K562 (cell line): ENCODE measurements at regions not wholly inside any gene's neighbourhood (a gene's known extent, or its start where the extent isn't known, plus 50 kb on each side); places are given as distances from the start of the nearest gene placed in this dataset.

Experiments used
- ATAC-seq: fragments of 200-7000 bp; cut with Tn5 transposase; 3 replicates; pipeline ENCODE4 v1.9.1; 2020; ENCODE audit warnings: moderate library complexity
- BruUV-seq: library from RNA; stranded (reverse); fragments of 400-500 nt; replicated peaks from 2 replicates; lab custom pipeline; 2021; lab: Mats Ljungman, UMichigan
- CTCF ChIA-PET: fragments of 300-600 bp; formaldehyde crosslinking; extraction: SDS; loops from one replicate; lab custom pipeline; 2021; ENCODE audit warnings: low intra/inter-chr PET ratio; lab: Yijun Ruan, JAX
- POLR2A ChIA-PET: fragments of 300-600, 350-650 bp; sonication (Branson Sonifier 250); formaldehyde crosslinking; extraction: SDS; loops from one replicate; lab custom pipeline; 2021; ENCODE audit warnings: antibody characterized with exemption, inconsistent platforms; lab: Yijun Ruan, JAX
- DNase-seq, 4 experiments: peaks; one replicate each; pipeline versions ENCODE4 v3.0.0 to v3.0.0-alpha.2; 2011 to 2018; ENCODE audit warnings: low spot score in 3 of 4, mixed read lengths in 3 of 4; ENCODE audit errors: extremely low read depth in 1 of 4
- FAIRE-seq: peaks from 2 replicates; lab custom pipeline; 2011; peaks lifted over from hg19 to GRCh38; lab: Jason Lieb, UNC
- H2AFZ ChIP-seq: 2 replicates; pipeline ENCODE4 v1.6.0; 2011; ENCODE audit warnings: low read depth, low read length, control low read depth, inconsistent platforms
- H3K27ac ChIP-seq: fragments of 200-600 bp; 3 replicates; pipeline ENCODE4 v1.8.0; 2011; ENCODE audit warnings: low read depth, mild to moderate bottlenecking, control low read depth, inconsistent platforms, low read length, moderate library complexity, mixed read lengths; ENCODE audit errors: extremely low read depth
- H3K27me3 ChIP-seq, 2 experiments: fragments of 300-600 bp in 1 of 2; 2 replicates in 1 of 2; 3 replicates in 1 of 2; pipeline versions ENCODE4 v1.6.0 to v1.8.0; 2011; ENCODE audit warnings: inconsistent platforms in 2 of 2, low read length in 2 of 2, mild to moderate bottlenecking in 1 of 2, mixed read lengths in 1 of 2, moderate library complexity in 1 of 2; ENCODE audit not compliant: control insufficient read depth in 2 of 2, insufficient read depth in 2 of 2
- H3K36me3 ChIP-seq: fragments of 300-600 bp; 3 replicates; pipeline ENCODE4 v1.8.0; 2011; ENCODE audit warnings: mild to moderate bottlenecking, low read length, inconsistent platforms; ENCODE audit not compliant: control insufficient read depth, insufficient read depth
- H3K4me1 ChIP-seq, 2 experiments: fragments of 200-600 bp in 1 of 2; replicated peaks in 1 of 2; 2 replicates in 1 of 2; 3 replicates in 1 of 2; pipeline versions ENCODE4 v1.5.1 to v1.8.0; 2011; ENCODE audit warnings: inconsistent platforms in 2 of 2, low read length in 2 of 2, mild to moderate bottlenecking in 1 of 2, mixed read lengths in 1 of 2, moderate library complexity in 1 of 2; ENCODE audit not compliant: control insufficient read depth in 2 of 2, insufficient read depth in 2 of 2
- H3K4me2 ChIP-seq: 2 replicates; pipeline ENCODE4 v1.6.1; 2011; ENCODE audit warnings: low read length, control low read depth, inconsistent platforms, mixed read lengths; ENCODE audit not compliant: insufficient read depth
- H3K4me3 ChIP-seq: fragments of 200-600 bp; sonication (generic), shearing (Covaris generic); 2 replicates; pipeline ENCODE4 v1.5.1; 2016; ENCODE audit warnings: control low read depth, inconsistent platforms
- H3K79me2 ChIP-seq: fragments of 200-600 bp; 3 replicates; pipeline ENCODE4 v1.8.0; 2011; ENCODE audit warnings: low read length, inconsistent platforms; ENCODE audit not compliant: control insufficient read depth, insufficient read depth
- H3K9ac ChIP-seq, 2 experiments: 2 replicates each; pipeline versions ENCODE4 v1.6.0 to v1.6.1; 2011; ENCODE audit warnings: low read depth in 2 of 2, low read length in 2 of 2, control low read depth in 1 of 2, inconsistent platforms in 1 of 2, mild to moderate bottlenecking in 1 of 2, mixed read lengths in 1 of 2; ENCODE audit not compliant: insufficient read depth in 1 of 2
- H3K9me1 ChIP-seq: one replicate; pipeline ENCODE4 v1.6.0; 2011; ENCODE audit warnings: inconsistent platforms, mild to moderate bottlenecking, low read length, moderate library complexity; ENCODE audit not compliant: control insufficient read depth, insufficient read depth
- H3K9me3 ChIP-seq: replicated peaks from 2 replicates; pipeline ENCODE4 v1.5.1; 2011; ENCODE audit warnings: low read depth, low read length, inconsistent platforms; ENCODE audit not compliant: control insufficient read depth, insufficient read depth
- H4K20me1 ChIP-seq: replicated peaks from 2 replicates; pipeline ENCODE4 v1.6.1; 2011; ENCODE audit warnings: low read length, inconsistent platforms, mixed read lengths; ENCODE audit not compliant: control insufficient read depth, insufficient read depth
- ARID2 ChIP-seq: fragments of 450-650 bp; IDR thresholded peaks from 2 replicates; pipeline ENCODE4 v1.6.1; 2017; ENCODE audit warnings: antibody characterized with exemption, mild to moderate bottlenecking
- MNT ChIP-seq, 2 experiments: fragments of 450-650 bp; conservative IDR thresholded peaks; 2 replicates each; pipeline ENCODE4 v1.6.1; 2017; ENCODE audit warnings: mild to moderate bottlenecking in 2 of 2, moderate library complexity in 2 of 2
- RBBP5 ChIP-seq: fragments of 200-600 bp; sonication (generic); IDR thresholded peaks from 2 replicates; pipeline ENCODE4 v1.6.1; 2012; ENCODE audit warnings: borderline replicate concordance, mild to moderate bottlenecking, low read length, control low read depth, inconsistent platforms; ENCODE audit not compliant: insufficient read depth, poor library complexity, severe bottlenecking
- VEZF1 ChIP-seq: fragments of 200-800 bp; sonication (Bioruptor generic); IDR thresholded peaks from 2 replicates; pipeline ENCODE4 v1.6.1; 2017; ENCODE audit warnings: missing genetic modification characterization, missing compliant biosample characterization
- ZFP91 ChIP-seq: sonication (generic); formaldehyde crosslinking; IDR thresholded peaks from 2 replicates; pipeline ENCODE4 v1.8.0; 2022; ENCODE audit warnings: mild to moderate bottlenecking, missing genetic modification reagents
- ZNF398 ChIP-seq: fragments of 250-450 bp; sonication (Bioruptor Pico); IDR thresholded peaks from 2 replicates; pipeline ENCODE4 v1.8.0; 2021; ENCODE audit warnings: moderate library complexity, mild to moderate bottlenecking, inconsistent platforms
- WGBS: fragments of 100-300 bp; shearing (Covaris generic); methylation state at CpG from one replicate; pipeline ENCODE4 v1.1.6; 2016; ENCODE audit warnings: low coverage, mixed read lengths; ENCODE audit not compliant: insufficient coverage; ENCODE audit errors: missing lambda C conversion rate; 5-methylcytosine and 5-hydroxymethylcytosine counted together
- in situ Hi-C: fragments of 300-500 bp; cut with MboI; formaldehyde crosslinking; loops from 4 replicates; pipeline ENCODE4 v1.15.0; 2018; ENCODE audit warnings: inconsistent platforms, mixed read lengths
- intact Hi-C: fragments of 100-400 bp; cut with micrococcal nuclease; formaldehyde crosslinking; loops from 2 replicates; pipeline ENCODE4 v1.14.2; 2022
- TF ChIP-seq, protein P1 (sequence below), 2 experiments: fragments of 150-350 bp in 1 of 2; IDR thresholded peaks; 2 replicates each; pipeline ENCODE4 v1.6.1; 2012 to 2016; ENCODE audit warnings: low read depth in 2 of 2, low read length in 2 of 2, mild to moderate bottlenecking in 1 of 2, moderate library complexity in 1 of 2
- TF ChIP-seq, protein P2 (sequence below): fragments of 250-450 bp; sonication (Bioruptor Pico); IDR thresholded peaks from 2 replicates; pipeline ENCODE4 v1.8.0; 2022; ENCODE audit warnings: inconsistent platforms

DNA sequence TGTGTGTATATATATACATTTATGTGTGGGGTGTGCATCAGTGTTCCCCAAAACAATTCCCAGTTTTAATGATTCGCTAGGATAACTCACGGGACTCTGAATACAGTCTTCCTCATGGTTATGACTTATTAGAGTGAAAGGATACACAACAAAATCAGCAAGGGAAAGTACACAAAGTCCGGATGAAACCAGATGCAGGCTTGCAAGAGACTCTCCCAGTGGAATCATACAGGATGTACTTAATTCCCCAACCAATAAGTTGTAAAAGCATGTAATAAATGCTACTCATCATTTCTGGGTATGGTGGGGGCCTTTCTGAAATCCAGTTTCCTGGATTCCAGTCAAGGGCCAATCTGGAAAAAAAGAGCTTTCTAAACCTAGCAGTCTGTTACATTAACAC is 654.1 kb upstream of the SYT4 start:
- Histone ChIP-seq H3K9me3 (no peaks in the 10 kb centered on the region), H3K4me3 (no peak overlapping the region), H4K20me1 (no peaks in the 10 kb centered on the region), H3K4me2 (no peak overlapping the region), H3K79me2 (no peaks in the 10 kb centered on the region), H3K27ac (no peak overlapping the region), H3K9me1 (no peaks in the 10 kb centered on the region), H3K9ac (no peak overlapping the region), H3K27me3 (no peaks in the 10 kb centered on the region), H3K4me1 (no peaks in the 10 kb centered on the region), H3K36me3 (no peaks in the 10 kb centered on the region), H2AFZ (no peak overlapping the region)
- POLR2A ChIA-PET, result no interaction called here
- in situ Hi-C loops, result no loop called here
- DNase-seq (no peak), ATAC-seq (no peak), FAIRE-seq (no peak)
- no TSS peak for BruUV-seq
- CTCF ChIA-PET, result no interaction called here
- intact Hi-C loops, result no loop called here
- WGBS, result 4% methylated on average over 3 of the region's 3 CpGs
- TF ChIP-seq ARID2 (no peak), MNT (conservative IDR thresholded peaks at IDR 0.05) (no peak), VEZF1 (CRISPR knock-in tag) (no peak), ZFP91 (CRISPR knock-in tag) (no peak), RBBP5 (no peak), ZNF398 (CRISPR knock-in tag) (no peak)
- TF ChIP-seq, protein P1, sequence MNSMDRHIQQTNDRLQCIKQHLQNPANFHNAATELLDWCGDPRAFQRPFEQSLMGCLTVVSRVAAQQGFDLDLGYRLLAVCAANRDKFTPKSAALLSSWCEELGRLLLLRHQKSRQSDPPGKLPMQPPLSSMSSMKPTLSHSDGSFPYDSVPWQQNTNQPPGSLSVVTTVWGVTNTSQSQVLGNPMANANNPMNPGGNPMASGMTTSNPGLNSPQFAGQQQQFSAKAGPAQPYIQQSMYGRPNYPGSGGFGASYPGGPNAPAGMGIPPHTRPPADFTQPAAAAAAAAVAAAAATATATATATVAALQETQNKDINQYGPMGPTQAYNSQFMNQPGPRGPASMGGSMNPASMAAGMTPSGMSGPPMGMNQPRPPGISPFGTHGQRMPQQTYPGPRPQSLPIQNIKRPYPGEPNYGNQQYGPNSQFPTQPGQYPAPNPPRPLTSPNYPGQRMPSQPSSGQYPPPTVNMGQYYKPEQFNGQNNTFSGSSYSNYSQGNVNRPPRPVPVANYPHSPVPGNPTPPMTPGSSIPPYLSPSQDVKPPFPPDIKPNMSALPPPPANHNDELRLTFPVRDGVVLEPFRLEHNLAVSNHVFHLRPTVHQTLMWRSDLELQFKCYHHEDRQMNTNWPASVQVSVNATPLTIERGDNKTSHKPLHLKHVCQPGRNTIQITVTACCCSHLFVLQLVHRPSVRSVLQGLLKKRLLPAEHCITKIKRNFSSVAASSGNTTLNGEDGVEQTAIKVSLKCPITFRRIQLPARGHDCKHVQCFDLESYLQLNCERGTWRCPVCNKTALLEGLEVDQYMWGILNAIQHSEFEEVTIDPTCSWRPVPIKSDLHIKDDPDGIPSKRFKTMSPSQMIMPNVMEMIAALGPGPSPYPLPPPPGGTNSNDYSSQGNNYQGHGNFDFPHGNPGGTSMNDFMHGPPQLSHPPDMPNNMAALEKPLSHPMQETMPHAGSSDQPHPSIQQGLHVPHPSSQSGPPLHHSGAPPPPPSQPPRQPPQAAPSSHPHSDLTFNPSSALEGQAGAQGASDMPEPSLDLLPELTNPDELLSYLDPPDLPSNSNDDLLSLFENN (IDR thresholded peaks at IDR 0.05; ENCODE audit: low read depth in 2 of 2, low read length in 2 of 2), result no peak
- TF ChIP-seq, protein P2, sequence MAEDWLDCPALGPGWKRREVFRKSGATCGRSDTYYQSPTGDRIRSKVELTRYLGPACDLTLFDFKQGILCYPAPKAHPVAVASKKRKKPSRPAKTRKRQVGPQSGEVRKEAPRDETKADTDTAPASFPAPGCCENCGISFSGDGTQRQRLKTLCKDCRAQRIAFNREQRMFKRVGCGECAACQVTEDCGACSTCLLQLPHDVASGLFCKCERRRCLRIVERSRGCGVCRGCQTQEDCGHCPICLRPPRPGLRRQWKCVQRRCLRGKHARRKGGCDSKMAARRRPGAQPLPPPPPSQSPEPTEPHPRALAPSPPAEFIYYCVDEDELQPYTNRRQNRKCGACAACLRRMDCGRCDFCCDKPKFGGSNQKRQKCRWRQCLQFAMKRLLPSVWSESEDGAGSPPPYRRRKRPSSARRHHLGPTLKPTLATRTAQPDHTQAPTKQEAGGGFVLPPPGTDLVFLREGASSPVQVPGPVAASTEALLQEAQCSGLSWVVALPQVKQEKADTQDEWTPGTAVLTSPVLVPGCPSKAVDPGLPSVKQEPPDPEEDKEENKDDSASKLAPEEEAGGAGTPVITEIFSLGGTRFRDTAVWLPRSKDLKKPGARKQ (CRISPR knock-in tag), result no peak
